ENCODE measurements at regions not wholly inside any gene's neighbourhood (a gene's known extent, or its start where the extent isn't known, plus 50 kb on each side); places are given as distances from the start of the nearest gene placed in this dataset.

DNA sequence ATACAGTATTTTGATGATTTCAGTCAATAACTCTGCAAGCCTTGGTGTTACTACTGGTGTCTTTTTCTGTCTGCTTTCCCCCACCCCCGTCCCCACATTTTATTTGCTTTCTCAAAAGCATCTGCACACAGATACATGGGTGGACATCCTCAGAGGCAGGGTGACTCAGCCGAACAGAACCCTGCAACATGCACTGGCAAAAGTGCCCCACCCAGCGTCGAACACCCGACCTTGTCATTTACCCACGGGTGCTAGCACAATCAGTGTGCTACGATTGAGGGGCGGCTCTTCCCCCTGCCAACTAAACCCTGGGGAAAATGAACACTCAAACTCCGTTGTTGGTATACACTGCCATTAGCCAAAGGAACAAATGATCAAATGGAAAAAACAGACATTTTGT lies 115.9 kb upstream of the NAA20 start:
- Histone ChIP-seq H3K9ac (ENCODE audit: insufficient read depth, low read depth, low read length) (no peak overlapping the region), H3K4me3 (replicated peaks in 1 of 3; ENCODE audit: insufficient read depth in 1 of 3, low read depth in 2 of 3, low read length in 3 of 3) (no peak overlapping the region), H3K27me3 (ENCODE audit: control insufficient read depth in 1 of 2, insufficient read depth in 2 of 2, low read length in 2 of 2) (no peaks in the 10 kb centered on the region), H3K79me2 (ENCODE audit: insufficient read depth, low read length) (no peaks in the 10 kb centered on the region), H3K27ac (ENCODE audit: extremely low read length, insufficient read depth, low read length) (no peak overlapping the region), H4K20me1 (ENCODE audit: insufficient read depth, low read length) (no peaks in the 10 kb centered on the region), H3K36me3 (replicated peaks in 1 of 2; ENCODE audit: control insufficient read depth in 1 of 2, insufficient read depth in 2 of 2, low read length in 2 of 2) (no peaks in the 10 kb centered on the region), H3K9me3 (ENCODE audit: low read length) (peaks cover 11% of the 10 kb centered on the region), H2AFZ (ENCODE audit: low read length) (no peak overlapping the region), H3K4me2 (ENCODE audit: low read depth, low read length) (no peak overlapping the region), H3K4me1 (ENCODE audit: insufficient read depth, low read length) (peaks cover 9% of the 10 kb centered on the region)
- ATAC-seq, result no peak
- intact Hi-C loops (cut with micrococcal nuclease; ENCODE audit: unreplicated experiment) (no loop called here), in situ Hi-C loops (cut with HindIII; ENCODE audit: extremely low pct_ligation_motif_present, low pct_unique_long_range_greater_than_20kb) (loop anchor here (5.0 kb wide), 1 partner anchor 101 kb away; no protein-coding TSS in a partner anchor)
- ChIA-PET POLR2A (no interaction called here), CTCF (ENCODE audit: low intra/inter-chr PET ratio, low total read pairs) (interaction anchor here (2.9 kb wide), 1 partner anchor 94 kb away, joined by 22 read pairs; no protein-coding TSS in a partner anchor)
- no TSS peak for BruUV-seq (replicated peaks)
- WGBS (ENCODE audit: low lambda C conversion rate), result 62% methylated on average over 9 of the region's 9 CpGs
- TF ChIP-seq, protein P1, sequence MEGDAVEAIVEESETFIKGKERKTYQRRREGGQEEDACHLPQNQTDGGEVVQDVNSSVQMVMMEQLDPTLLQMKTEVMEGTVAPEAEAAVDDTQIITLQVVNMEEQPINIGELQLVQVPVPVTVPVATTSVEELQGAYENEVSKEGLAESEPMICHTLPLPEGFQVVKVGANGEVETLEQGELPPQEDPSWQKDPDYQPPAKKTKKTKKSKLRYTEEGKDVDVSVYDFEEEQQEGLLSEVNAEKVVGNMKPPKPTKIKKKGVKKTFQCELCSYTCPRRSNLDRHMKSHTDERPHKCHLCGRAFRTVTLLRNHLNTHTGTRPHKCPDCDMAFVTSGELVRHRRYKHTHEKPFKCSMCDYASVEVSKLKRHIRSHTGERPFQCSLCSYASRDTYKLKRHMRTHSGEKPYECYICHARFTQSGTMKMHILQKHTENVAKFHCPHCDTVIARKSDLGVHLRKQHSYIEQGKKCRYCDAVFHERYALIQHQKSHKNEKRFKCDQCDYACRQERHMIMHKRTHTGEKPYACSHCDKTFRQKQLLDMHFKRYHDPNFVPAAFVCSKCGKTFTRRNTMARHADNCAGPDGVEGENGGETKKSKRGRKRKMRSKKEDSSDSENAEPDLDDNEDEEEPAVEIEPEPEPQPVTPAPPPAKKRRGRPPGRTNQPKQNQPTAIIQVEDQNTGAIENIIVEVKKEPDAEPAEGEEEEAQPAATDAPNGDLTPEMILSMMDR (CRISPR knock-in tag; IDR thresholded peaks at IDR 0.05), result peak; percentile 21; the same call in 1 of the 2 replicates
- TF ChIP-seq STAG1 (CRISPR knock-in tag; IDR thresholded peaks at IDR 0.05) (peak; percentile 10; the same call in 1 of the 2 replicates), FOSL2 (CRISPR knock-in tag; IDR thresholded peaks at IDR 0.05) (peak; percentile 28; the same call in 1 of the 2 replicates), ZNF468 (CRISPR knock-in tag; IDR thresholded peaks at IDR 0.05) (no peak)
- TF ChIP-seq, protein P2, sequence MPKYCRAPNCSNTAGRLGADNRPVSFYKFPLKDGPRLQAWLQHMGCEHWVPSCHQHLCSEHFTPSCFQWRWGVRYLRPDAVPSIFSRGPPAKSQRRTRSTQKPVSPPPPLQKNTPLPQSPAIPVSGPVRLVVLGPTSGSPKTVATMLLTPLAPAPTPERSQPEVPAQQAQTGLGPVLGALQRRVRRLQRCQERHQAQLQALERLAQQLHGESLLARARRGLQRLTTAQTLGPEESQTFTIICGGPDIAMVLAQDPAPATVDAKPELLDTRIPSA (CRISPR knock-in tag; IDR thresholded peaks at IDR 0.05; ENCODE audit: borderline replicate concordance), result no peak
- no peak for FAIRE-seq
- no peak for DNase-seq (ENCODE audit: low spot score)

Data from HepG2 (cell line).